Activated naive CD8-positive, alpha-beta T cell treated with anti-CD3 and anti-CD28 coated beads for 36 hours (primary cell): ENCODE measurements at regions not wholly inside any gene's neighbourhood (a gene's known extent, or its start where the extent isn't known, plus 50 kb on each side); places are given as distances from the start of the nearest gene placed in this dataset.

ENCODE experiments used
- DNase-seq: peaks from one replicate; pipeline ENCODE4 v3.0.0; 2021
- H3K27ac Mint-ChIP-seq: one replicate; pipeline ENCODE4 v1.8.0; 2022; ENCODE audit warnings: mild to moderate bottlenecking, moderate library complexity, mixed read lengths
- H3K27me3 Mint-ChIP-seq: one replicate; pipeline ENCODE4 v1.8.0; 2022; ENCODE audit warnings: mild to moderate bottlenecking, mixed read lengths
- H3K36me3 Mint-ChIP-seq: one replicate; pipeline ENCODE4 v1.8.0; 2021; ENCODE audit warnings: mild to moderate bottlenecking, mixed read lengths
- H3K4me1 Mint-ChIP-seq: one replicate; pipeline ENCODE4 v1.8.0; 2021; ENCODE audit warnings: mixed read lengths
- H3K4me3 Mint-ChIP-seq: one replicate; pipeline ENCODE4 v1.8.0; 2022; ENCODE audit warnings: mild to moderate bottlenecking, moderate library complexity, mixed read lengths
- H3K9me3 Mint-ChIP-seq: one replicate; pipeline ENCODE4 v1.8.0; 2022; ENCODE audit warnings: mixed read lengths

GRCh38 chr3:70530626-70531025, 218.2 kb upstream of the MDFIC2 start:
- H3K4me3 Mint-ChIP-seq, result no peak overlapping the region
- H3K27me3 Mint-ChIP-seq, result peaks cover 8% of the 10 kb centered on the region
- no peaks in the 10 kb centered on the region for H3K9me3 Mint-ChIP-seq
- no peak for DNase-seq
- H3K36me3 Mint-ChIP-seq, result no peaks in the 10 kb centered on the region
- H3K27ac Mint-ChIP-seq, result no peak overlapping the region
- H3K4me1 Mint-ChIP-seq, result no peaks in the 10 kb centered on the region

GRCh38 chr3:70527026-70527425, 214.6 kb upstream of the MDFIC2 start:
- Mint-ChIP-seq H3K27me3 (no peaks in the 10 kb centered on the region), H3K4me3 (no peak overlapping the region), H3K27ac (no peak overlapping the region), H3K4me1 (no peaks in the 10 kb centered on the region), H3K9me3 (no peaks in the 10 kb centered on the region), H3K36me3 (no peaks in the 10 kb centered on the region)
- no peak for DNase-seq

GRCh38 chr3:70519913-70520659, 207.6 kb upstream of the MDFIC2 start:
- no peak for DNase-seq
- no peaks in the 10 kb centered on the region for H3K36me3 Mint-ChIP-seq
- H3K4me1 Mint-ChIP-seq, result no peaks in the 10 kb centered on the region
- peaks cover 11% of the 10 kb centered on the region for H3K27me3 Mint-ChIP-seq
- H3K27ac Mint-ChIP-seq, result no peak overlapping the region
- H3K4me3 Mint-ChIP-seq, result no peak overlapping the region
- no peaks in the 10 kb centered on the region for H3K9me3 Mint-ChIP-seq

GRCh38 chr3:70519026-70519425, 206.6 kb upstream of the MDFIC2 start:
- H3K27ac Mint-ChIP-seq, result no peak overlapping the region
- H3K4me1 Mint-ChIP-seq, result no peaks in the 10 kb centered on the region
- no peak for DNase-seq
- H3K9me3 Mint-ChIP-seq, result no peaks in the 10 kb centered on the region
- H3K27me3 Mint-ChIP-seq, result peaks cover 16% of the 10 kb centered on the region
- no peaks in the 10 kb centered on the region for H3K36me3 Mint-ChIP-seq
- no peak overlapping the region for H3K4me3 Mint-ChIP-seq

- Mint-ChIP-seq H3K27me3 (peaks cover 19% of the 10 kb centered on the region), H3K4me3 (no peak overlapping the region), H3K36me3 (no peaks in the 10 kb centered on the region), H3K27ac (no peak overlapping the region), H3K9me3 (no peaks in the 10 kb centered on the region), H3K4me1 (no peaks in the 10 kb centered on the region)
- no peak for DNase-seq
These were observed 205.9 kb upstream of the MDFIC2 start for GRCh38 chr3:70518356-70518755.

- Mint-ChIP-seq H3K36me3 (no peaks in the 10 kb centered on the region), H3K27me3 (peaks cover 20% of the 10 kb centered on the region), H3K27ac (no peak overlapping the region), H3K9me3 (no peaks in the 10 kb centered on the region), H3K4me3 (no peak overlapping the region), H3K4me1 (no peaks in the 10 kb centered on the region)
- no peak for DNase-seq
These were observed 204.9 kb upstream of the MDFIC2 start for GRCh38 chr3:70517124-70517890.

GRCh38 chr3:70516076-70516475, 203.6 kb upstream of the MDFIC2 start:
- no peaks in the 10 kb centered on the region for H3K4me1 Mint-ChIP-seq

GRCh38 chr3:70507486-70507885, 195.0 kb upstream of the MDFIC2 start:
- Mint-ChIP-seq H3K27me3 (peaks cover 7% of the 10 kb centered on the region), H3K36me3 (no peaks in the 10 kb centered on the region), H3K9me3 (no peaks in the 10 kb centered on the region), H3K4me1 (no peaks in the 10 kb centered on the region), H3K4me3 (no peak overlapping the region), H3K27ac (no peak overlapping the region)
- DNase-seq, result no peak

More at GRCh38 chr3:70516076-70516475, 203.6 kb upstream of the MDFIC2 start:
- DNase-seq, result no peak
- no peak overlapping the region for H3K4me3 Mint-ChIP-seq
- no peaks in the 10 kb centered on the region for H3K9me3 Mint-ChIP-seq
- no peaks in the 10 kb centered on the region for H3K36me3 Mint-ChIP-seq
- H3K27ac Mint-ChIP-seq, result no peak overlapping the region
- peaks cover 21% of the 10 kb centered on the region for H3K27me3 Mint-ChIP-seq

GRCh38 chr3:70506775-70507174, 194.3 kb upstream of the MDFIC2 start:
- no peaks in the 10 kb centered on the region for H3K4me1 Mint-ChIP-seq
- H3K27me3 Mint-ChIP-seq, result peaks cover 7% of the 10 kb centered on the region
- no peak for DNase-seq
- no peaks in the 10 kb centered on the region for H3K9me3 Mint-ChIP-seq
- no peak overlapping the region for H3K27ac Mint-ChIP-seq
- no peaks in the 10 kb centered on the region for H3K36me3 Mint-ChIP-seq
- H3K4me3 Mint-ChIP-seq, result no peak overlapping the region

GRCh38 chr3:70501561-70501960, 189.1 kb upstream of the MDFIC2 start:
- no peak for DNase-seq
- Mint-ChIP-seq H3K9me3 (no peaks in the 10 kb centered on the region), H3K27ac (no peak overlapping the region), H3K27me3 (peaks cover 7% of the 10 kb centered on the region), H3K36me3 (no peaks in the 10 kb centered on the region), H3K4me3 (no peak overlapping the region), H3K4me1 (no peaks in the 10 kb centered on the region)

GRCh38 chr3:70488816-70489215, 176.4 kb upstream of the MDFIC2 start:
- Mint-ChIP-seq H3K4me1 (no peaks in the 10 kb centered on the region), H3K27ac (no peak overlapping the region), H3K27me3 (peaks cover 34% of the 10 kb centered on the region), H3K36me3 (no peaks in the 10 kb centered on the region), H3K9me3 (no peaks in the 10 kb centered on the region), H3K4me3 (no peak overlapping the region)
- no peak for DNase-seq

- H3K27me3 Mint-ChIP-seq, result peaks cover 29% of the 10 kb centered on the region
- no peak for DNase-seq
- H3K4me3 Mint-ChIP-seq, result no peak overlapping the region
- H3K27ac Mint-ChIP-seq, result no peak overlapping the region
- H3K4me1 Mint-ChIP-seq, result no peaks in the 10 kb centered on the region
- no peaks in the 10 kb centered on the region for H3K36me3 Mint-ChIP-seq
- H3K9me3 Mint-ChIP-seq, result no peaks in the 10 kb centered on the region
These were observed 175.7 kb upstream of the MDFIC2 start for GRCh38 chr3:70488131-70488530.

GRCh38 chr3:70486414-70487017, 174.1 kb upstream of the MDFIC2 start:
- no peaks in the 10 kb centered on the region for H3K36me3 Mint-ChIP-seq
- H3K4me3 Mint-ChIP-seq, result no peak overlapping the region
- no peaks in the 10 kb centered on the region for H3K4me1 Mint-ChIP-seq
- no peak for DNase-seq
- peaks cover 25% of the 10 kb centered on the region for H3K27me3 Mint-ChIP-seq
- no peaks in the 10 kb centered on the region for H3K9me3 Mint-ChIP-seq
- H3K27ac Mint-ChIP-seq, result no peak overlapping the region

GRCh38 chr3:70476174-70476573, 163.7 kb upstream of the MDFIC2 start:
- Mint-ChIP-seq H3K4me3 (no peak overlapping the region), H3K4me1 (no peaks in the 10 kb centered on the region), H3K27ac (no peak overlapping the region), H3K36me3 (no peaks in the 10 kb centered on the region), H3K27me3 (peaks cover 4% of the 10 kb centered on the region), H3K9me3 (peaks cover 8% of the 10 kb centered on the region)
- DNase-seq, result no peak

- no peak for DNase-seq
- no peak overlapping the region for H3K27ac Mint-ChIP-seq
- no peak overlapping the region for H3K4me3 Mint-ChIP-seq
- H3K36me3 Mint-ChIP-seq, result no peaks in the 10 kb centered on the region
- no peaks in the 10 kb centered on the region for H3K9me3 Mint-ChIP-seq
- no peaks in the 10 kb centered on the region for H3K4me1 Mint-ChIP-seq
- no peaks in the 10 kb centered on the region for H3K27me3 Mint-ChIP-seq
These were observed 159.3 kb upstream of the MDFIC2 start for GRCh38 chr3:70471464-70472342.
